Dendritic cell treated with granulocyte-macrophage colony-stimulating factor and Interleukin-4, amounts not matched to agents 40 ng/mL and 50 ng/mL, for 4 days (primary cell): ENCODE measurements at regions not wholly inside any gene's neighbourhood (a gene's known extent, or its start where the extent isn't known, plus 50 kb on each side); places are given as distances from the start of the nearest gene placed in this dataset.
"Not testable (repeated sequence)": the region's sequence is repeated elsewhere in the genome, so short reads cannot be mapped to it uniquely, and the experiment has no call there.

ENCODE experiments used
- H3K27ac Mint-ChIP-seq: one replicate; pipeline ENCODE4 v1.8.0; 2022; ENCODE audit warnings: mild to moderate bottlenecking, mixed read lengths
- H3K27me3 Mint-ChIP-seq: one replicate; pipeline ENCODE4 v1.8.0; 2022; ENCODE audit warnings: mild to moderate bottlenecking, mixed read lengths
- H3K36me3 Mint-ChIP-seq: one replicate; pipeline ENCODE4 v1.8.0; 2022; ENCODE audit warnings: low read depth, mixed read lengths
- H3K4me1 Mint-ChIP-seq: one replicate; pipeline ENCODE4 v1.8.0; 2022; ENCODE audit warnings: low read depth, mixed read lengths
- H3K4me3 Mint-ChIP-seq: one replicate; pipeline ENCODE4 v1.8.0; 2022; ENCODE audit warnings: mild to moderate bottlenecking, moderate library complexity, mixed read lengths
- H3K9me3 Mint-ChIP-seq: one replicate; pipeline ENCODE4 v1.8.0; 2022; ENCODE audit warnings: mixed read lengths
- intact Hi-C: fragments of 100-400 bp; cut with micrococcal nuclease; formaldehyde crosslinking; loops from one replicate; pipeline ENCODE4 v1.15.0; 2022

DNA sequence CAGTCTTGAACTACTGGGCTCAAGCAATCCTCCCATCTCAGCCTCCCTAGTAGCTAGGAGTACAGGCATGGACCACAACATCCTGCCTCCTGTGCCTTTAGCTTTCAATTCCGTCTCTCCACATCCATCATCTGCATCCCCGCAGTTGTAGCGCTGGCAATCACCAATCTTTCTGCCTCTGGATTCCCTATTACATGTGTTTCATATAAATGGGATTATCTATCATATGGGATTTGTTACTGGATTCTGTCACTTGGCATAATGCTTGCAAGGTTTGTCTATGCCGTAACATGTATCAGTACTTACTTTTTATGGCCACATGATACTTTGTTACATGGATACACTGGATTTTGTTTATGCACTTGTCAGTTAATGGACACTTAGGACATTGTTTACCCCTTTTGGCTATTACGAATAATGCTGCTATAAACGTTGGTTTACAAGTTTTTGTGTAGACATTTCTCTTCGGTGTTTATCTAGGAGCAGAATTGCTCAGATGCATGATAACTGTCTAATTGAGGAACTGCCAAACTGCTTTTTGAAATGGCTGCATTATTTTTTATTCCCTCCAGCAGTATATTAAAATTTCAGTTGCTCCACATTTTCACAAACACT, 1223.9 kb downstream of the FOXD4L5 start:
- Mint-ChIP-seq H3K36me3 (no peaks in the 10 kb centered on the region), H3K4me1 (no peaks in the 10 kb centered on the region), H3K27ac (no peak overlapping the region), H3K4me3 (no peak overlapping the region), H3K27me3 (no peaks in the 10 kb centered on the region), H3K9me3 (peaks cover 29% of the 10 kb centered on the region)
- intact Hi-C loops, result no loop called here

DNA sequence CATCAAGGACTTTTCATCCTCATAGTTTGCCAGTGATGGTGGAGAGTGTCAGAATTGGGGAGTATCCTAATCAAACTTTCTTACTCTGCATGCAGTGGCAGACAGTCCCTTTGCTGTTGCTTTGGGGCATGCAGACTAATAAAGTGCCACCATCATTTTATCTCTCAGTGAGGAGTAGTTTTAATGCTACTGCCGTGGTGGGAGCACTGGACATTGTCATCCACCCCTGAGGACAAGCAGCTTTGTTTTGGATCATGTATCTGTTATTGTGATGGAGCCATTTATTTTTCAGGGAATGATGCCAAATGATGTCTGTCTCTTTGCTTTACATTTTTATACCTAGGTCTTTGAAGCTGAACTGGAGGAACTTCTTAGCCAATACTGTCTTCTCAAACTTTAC, 1226.9 kb downstream of the FOXD4L5 start:
- H3K36me3 Mint-ChIP-seq, H3K27me3 Mint-ChIP-seq, H3K27ac Mint-ChIP-seq, H3K9me3 Mint-ChIP-seq, H3K4me3 Mint-ChIP-seq, H3K4me1 Mint-ChIP-seq, intact Hi-C loops: not testable (repeated sequence)

DNA sequence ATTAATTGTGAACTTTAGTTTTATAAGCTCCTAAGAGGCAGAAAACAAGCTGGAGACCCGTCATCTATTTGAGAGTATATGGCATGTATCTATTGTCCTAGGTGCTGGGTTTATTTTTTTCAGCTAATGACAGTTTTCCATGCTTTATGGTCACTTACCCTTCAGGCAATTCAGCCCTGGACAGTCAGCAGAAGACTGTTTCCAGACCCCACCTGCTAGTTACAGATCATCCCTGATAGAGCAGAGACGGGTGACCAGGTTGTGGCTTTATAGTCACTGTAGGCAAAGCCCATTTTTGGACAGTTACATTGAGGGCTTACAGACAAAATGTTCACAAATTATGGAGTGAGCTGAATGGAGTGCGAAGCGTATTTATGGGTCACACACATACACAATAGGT, 1227.5 kb downstream of the FOXD4L5 start:
- H3K4me3 Mint-ChIP-seq, result no peak overlapping the region

DNA sequence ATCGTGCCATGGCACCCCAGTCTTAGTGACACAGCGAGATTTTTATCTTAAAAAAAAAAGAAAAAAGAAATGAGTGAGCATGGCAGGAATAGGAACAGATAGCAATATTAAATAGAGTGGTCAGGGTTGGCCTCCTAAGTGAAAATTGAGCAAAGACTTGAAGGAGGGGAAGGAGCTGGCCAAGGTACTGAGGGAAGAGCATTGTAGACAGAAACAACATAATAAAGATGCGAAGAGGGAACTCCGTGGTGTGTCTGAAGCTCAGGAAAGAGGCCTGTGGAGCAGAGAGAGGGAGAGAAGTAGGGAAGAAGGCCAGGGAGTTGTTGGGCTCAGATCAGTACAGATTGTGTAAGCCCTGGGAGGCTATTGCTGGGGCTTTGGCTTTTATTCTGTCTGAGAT, 1256.1 kb downstream of the FOXD4L5 start:
- H3K27ac Mint-ChIP-seq, intact Hi-C loops, H3K27me3 Mint-ChIP-seq, H3K4me3 Mint-ChIP-seq, H3K4me1 Mint-ChIP-seq, H3K36me3 Mint-ChIP-seq: not testable (repeated sequence)
- H3K9me3 Mint-ChIP-seq, result peaks cover 62% of the 10 kb centered on the region

More for the DNA sequence above, 1227.5 kb downstream of the FOXD4L5 start:
- Mint-ChIP-seq H3K9me3 (peaks cover 9% of the 10 kb centered on the region), H3K36me3 (no peaks in the 10 kb centered on the region), H3K27ac (no peak overlapping the region), H3K4me1 (no peaks in the 10 kb centered on the region), H3K27me3 (no peaks in the 10 kb centered on the region)
- intact Hi-C loops, result no loop called here

DNA sequence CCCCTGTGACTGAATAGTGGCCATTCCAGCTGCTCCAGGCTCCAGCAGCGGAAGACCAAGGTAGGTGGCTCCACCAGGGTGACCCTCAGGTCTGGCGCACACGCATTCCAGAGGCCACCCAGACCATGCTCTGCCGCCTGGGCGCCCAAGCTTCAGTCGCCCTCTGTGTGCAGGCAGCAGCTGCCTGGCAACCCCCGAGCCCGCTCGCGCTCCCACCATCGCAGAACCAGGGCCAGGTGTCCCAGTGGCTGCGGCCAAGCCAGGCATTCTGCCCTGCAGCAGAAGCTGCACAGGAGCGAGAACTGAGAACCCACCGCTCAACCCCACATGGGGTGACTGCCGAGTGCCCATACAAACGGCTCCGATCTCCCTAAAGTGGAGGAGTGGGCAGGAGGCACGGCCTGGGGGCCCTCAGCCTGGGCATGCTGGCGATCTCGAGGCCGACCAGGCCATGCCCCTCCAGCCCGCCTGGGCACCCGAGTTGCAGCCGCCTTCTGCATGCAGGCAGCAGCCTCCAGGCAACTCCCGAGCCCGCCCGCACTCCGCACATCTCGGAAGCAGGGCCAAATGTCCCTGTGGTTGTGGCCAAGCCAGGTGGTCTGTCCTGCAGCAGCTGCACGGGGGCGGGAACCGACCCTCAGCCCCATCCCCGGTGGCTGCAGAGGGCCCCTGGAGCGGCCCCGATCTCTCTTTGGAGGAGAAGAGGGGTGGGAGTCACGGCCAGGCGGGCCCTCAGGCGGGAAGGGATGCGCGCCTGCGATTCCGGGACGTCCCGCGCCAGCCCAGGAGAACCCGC, 1264.1 kb downstream of the FOXD4L5 start:
- H3K4me3 Mint-ChIP-seq, intact Hi-C loops, H3K27me3 Mint-ChIP-seq, H3K36me3 Mint-ChIP-seq, H3K4me1 Mint-ChIP-seq, H3K27ac Mint-ChIP-seq: not testable (repeated sequence)
- peaks cover 54% of the 10 kb centered on the region for H3K9me3 Mint-ChIP-seq

DNA sequence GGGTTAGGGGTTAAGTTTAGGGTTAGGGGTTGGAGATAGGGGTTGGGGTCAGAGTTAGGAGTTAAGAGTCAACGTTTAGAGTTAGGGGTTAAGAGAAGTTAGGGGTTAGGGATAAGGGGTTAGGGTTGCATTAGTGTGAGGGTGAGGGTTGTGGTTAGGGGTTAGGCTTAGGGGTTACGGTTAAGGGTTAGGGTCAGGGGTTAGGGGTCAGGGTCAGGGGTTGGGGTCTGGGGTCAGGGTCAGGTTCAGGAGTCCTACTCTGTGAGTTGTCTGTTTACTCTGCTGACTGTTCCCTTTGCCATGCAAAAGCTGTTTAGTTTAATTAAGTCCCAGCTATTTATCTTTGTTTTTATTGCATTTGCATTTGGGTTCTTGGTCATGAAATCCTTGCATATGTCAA, 1267.3 kb downstream of the FOXD4L5 start:
- H3K4me1 Mint-ChIP-seq, H3K36me3 Mint-ChIP-seq, H3K4me3 Mint-ChIP-seq, intact Hi-C loops, H3K27ac Mint-ChIP-seq, H3K27me3 Mint-ChIP-seq: not testable (repeated sequence)
- H3K9me3 Mint-ChIP-seq, result peaks cover 73% of the 10 kb centered on the region

DNA sequence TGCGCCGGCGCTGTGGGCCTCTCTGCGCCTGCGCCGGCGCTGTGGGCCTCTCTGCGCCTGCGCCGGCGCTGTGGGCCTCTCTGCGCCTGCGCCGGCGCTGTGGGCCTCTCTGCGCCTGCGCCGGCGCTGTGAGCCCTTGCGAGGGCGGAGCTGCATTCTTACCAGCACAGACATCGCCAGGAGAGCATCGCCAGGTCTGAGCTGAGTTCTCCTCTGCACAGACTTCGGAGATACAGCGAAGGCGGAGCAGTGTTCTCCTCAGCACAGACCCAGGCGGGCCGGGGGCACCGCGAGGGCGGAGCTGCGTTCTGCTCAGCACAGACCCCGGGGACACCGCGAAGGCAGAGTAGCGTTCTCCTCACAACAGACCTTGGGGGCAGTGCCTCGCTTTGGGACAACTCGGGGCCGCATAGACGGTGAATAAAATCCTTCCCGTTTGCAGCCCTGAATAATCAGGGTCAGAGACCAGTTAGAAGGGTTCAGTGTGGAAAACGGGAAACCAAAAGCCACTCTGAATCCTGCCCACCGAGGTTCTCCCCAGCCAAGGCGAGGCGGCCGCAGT, 1268.1 kb downstream of the FOXD4L5 start:
- intact Hi-C loops, H3K27me3 Mint-ChIP-seq, H3K4me1 Mint-ChIP-seq, H3K27ac Mint-ChIP-seq, H3K36me3 Mint-ChIP-seq: not testable (repeated sequence)
- peaks cover 73% of the 10 kb centered on the region for H3K9me3 Mint-ChIP-seq
- H3K4me3 Mint-ChIP-seq, result peak overlapping the region; percentile 53

DNA sequence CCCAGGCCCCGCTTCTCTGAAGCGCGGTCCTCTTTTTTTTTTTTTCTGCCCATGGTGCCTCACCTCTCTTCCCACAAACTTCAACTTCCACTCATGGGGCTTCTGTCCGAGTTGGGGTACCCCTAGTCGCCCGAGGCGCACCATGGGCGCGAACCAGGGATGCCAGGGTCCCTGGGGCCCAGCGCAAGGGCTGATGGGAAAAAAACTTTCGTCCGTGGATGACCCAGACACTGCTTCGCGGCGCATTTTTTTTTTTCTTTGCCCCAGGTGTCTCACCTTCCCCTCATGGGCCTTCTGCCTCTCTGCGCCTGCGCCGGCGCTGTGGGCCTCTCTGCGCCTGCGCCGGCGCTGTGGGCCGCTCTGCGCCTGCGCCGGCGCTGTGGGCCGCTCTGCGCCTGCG, 1268.8 kb downstream of the FOXD4L5 start:
- Mint-ChIP-seq H3K4me3 (peak overlapping the region; percentile 37), H3K9me3 (peaks cover 69% of the 10 kb centered on the region)
- H3K27me3 Mint-ChIP-seq, H3K4me1 Mint-ChIP-seq, intact Hi-C loops, H3K36me3 Mint-ChIP-seq, H3K27ac Mint-ChIP-seq: not testable (repeated sequence)

DNA sequence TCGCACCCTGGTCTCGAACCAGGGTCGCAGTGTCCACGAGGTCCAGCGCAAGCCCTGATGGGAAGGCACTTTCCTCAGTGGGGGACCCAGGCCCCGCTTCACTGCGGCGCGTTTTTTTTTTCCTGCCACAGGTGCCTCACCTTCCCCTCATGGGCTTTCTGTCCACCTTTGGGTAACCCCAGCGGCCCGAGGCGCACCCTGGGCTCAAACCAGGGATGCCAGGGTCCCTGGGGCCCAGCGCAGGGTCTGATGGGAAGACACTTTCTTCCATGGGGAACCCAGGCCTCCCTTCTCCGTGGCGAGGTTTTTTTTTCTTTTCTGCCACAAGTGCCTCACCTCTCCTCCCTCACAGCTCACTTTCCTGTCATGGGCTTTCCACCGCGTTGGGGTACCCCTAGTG, 1269.9 kb downstream of the FOXD4L5 start:
- no peak overlapping the region for H3K27ac Mint-ChIP-seq
- intact Hi-C loops, result no loop called here
- no peaks in the 10 kb centered on the region for H3K27me3 Mint-ChIP-seq
- no peaks in the 10 kb centered on the region for H3K36me3 Mint-ChIP-seq
- H3K9me3 Mint-ChIP-seq, result peaks cover 62% of the 10 kb centered on the region
- no peaks in the 10 kb centered on the region for H3K4me1 Mint-ChIP-seq
- H3K4me3 Mint-ChIP-seq, result no peak overlapping the region

DNA sequence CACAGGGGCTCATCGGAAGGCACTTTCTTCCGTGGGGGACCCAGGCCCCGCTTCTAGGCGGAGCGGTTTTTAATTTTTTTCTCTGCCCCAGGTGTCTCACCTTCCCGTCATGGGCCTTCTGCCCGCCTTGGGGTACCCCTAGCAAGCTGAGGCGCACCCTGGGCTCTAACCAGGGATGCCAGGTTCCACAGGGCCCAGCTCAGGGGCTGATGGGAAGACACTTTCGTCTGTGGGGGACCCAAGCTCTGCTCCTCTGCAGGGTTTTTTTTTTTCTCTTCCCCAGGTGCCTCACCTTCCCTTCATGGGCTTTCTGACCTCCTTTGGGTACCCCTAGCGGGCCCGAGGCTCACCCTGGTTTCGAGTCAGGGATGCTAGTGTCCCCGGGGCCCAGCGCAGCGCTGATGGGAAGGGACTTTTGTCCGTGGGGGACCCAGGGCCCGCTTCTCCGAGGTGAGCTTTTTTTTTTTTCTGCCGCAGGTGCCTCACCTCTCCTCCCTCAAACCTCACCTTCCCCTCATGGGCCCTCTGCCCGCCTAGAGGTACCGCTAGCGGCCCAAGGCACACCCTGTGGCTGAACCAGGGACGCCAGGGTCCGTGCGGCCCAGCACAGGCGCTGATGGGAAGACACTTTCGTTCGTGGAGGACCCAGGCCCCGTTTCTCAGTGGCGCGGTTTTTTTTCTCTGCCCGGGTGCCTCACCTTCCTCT, 1270.5 kb downstream of the FOXD4L5 start:
- peaks cover 58% of the 10 kb centered on the region for H3K9me3 Mint-ChIP-seq
- H3K27me3 Mint-ChIP-seq, H3K4me1 Mint-ChIP-seq, H3K27ac Mint-ChIP-seq, intact Hi-C loops, H3K4me3 Mint-ChIP-seq, H3K36me3 Mint-ChIP-seq: not testable (repeated sequence)

DNA sequence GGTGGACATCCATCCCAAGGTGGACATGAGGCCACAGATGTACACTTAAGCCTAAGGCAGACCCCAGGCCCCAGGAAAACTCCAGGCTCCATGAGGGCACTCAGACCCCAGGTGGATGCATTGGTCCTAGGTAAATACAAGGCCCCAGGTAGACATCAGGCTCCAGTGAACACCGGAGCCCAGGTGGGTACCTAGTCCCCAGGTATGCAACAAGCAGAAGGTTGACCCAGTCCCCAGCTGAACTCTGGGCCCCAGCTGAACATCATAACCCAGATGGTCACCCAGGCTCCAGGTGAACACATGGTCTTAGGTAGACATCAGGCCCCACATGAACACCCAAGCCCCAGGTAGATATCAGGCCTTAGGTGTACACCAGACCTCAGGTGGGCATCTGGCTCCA, 1271.9 kb downstream of the FOXD4L5 start:
- H3K27me3 Mint-ChIP-seq, H3K36me3 Mint-ChIP-seq, intact Hi-C loops, H3K4me3 Mint-ChIP-seq, H3K4me1 Mint-ChIP-seq, H3K27ac Mint-ChIP-seq: not testable (repeated sequence)
- H3K9me3 Mint-ChIP-seq, result peaks cover 49% of the 10 kb centered on the region

DNA sequence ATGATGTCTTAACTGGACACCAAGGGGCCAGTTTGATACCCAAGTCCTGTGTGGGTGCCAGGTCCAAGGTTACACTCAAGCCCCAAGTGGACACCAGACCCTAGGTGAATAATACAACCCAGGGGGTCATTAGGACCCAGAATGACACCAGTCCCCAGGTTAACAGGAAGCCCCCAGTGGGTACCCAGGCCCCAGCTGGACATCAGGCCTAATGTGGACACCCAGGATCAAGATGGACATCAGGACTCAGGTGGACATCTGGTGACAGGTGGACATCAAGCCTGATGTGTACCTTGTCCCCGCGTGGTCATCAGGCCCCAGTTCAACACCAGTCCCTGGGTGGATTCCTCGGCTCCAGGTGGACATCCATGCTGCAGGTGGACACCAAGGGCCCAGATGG, 1273.0 kb downstream of the FOXD4L5 start:
- H3K9me3 Mint-ChIP-seq, result peaks cover 39% of the 10 kb centered on the region
- intact Hi-C loops, result not testable (repeated sequence)

DNA sequence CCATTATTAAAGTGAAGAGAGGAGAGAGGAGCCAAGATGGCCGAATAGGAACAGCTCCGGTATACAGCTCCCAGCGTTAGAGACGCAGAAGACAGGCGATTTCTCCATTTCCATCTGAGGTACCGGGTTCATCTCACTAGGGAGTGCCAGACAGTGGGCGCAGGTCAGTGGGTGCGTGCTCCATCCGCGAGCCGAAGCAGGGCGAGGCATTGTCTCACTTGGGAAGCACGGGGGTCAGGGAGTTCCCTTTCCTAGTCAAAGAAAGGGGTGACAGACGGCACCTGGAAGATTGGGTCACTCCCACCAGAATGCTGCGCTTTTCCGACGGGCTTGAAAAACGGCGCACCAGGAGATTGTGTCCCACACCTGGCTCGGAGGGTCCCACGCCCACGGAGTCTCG, 1305.3 kb downstream of the FOXD4L5 start:
- not testable (repeated sequence) for H3K27me3 Mint-ChIP-seq, H3K36me3 Mint-ChIP-seq, H3K9me3 Mint-ChIP-seq

More for the DNA sequence above, 1273.0 kb downstream of the FOXD4L5 start:
- H3K4me3 Mint-ChIP-seq, H3K27ac Mint-ChIP-seq, H3K36me3 Mint-ChIP-seq, H3K27me3 Mint-ChIP-seq, H3K4me1 Mint-ChIP-seq: not testable (repeated sequence)

More for the DNA sequence above, 1305.3 kb downstream of the FOXD4L5 start:
- H3K4me3 Mint-ChIP-seq, H3K4me1 Mint-ChIP-seq, intact Hi-C loops, H3K27ac Mint-ChIP-seq: not testable (repeated sequence)
